Activated CD8-positive, alpha-beta memory T cell treated with anti-CD3 and anti-CD28 coated beads, Interleukin-2, amount 50 U/mL, for 24 hours (primary cell): ENCODE measurements at regions not wholly inside any gene's neighbourhood (a gene's known extent, or its start where the extent isn't known, plus 50 kb on each side); places are given as distances from the start of the nearest gene placed in this dataset.
"Not testable (repeated sequence)": the region's sequence is repeated elsewhere in the genome, so short reads cannot be mapped to it uniquely, and the experiment has no call there.

Source experiments
- DNase-seq: peaks from one replicate; pipeline ENCODE4 v3.0.0-alpha.2; 2020; ENCODE audit errors: extremely low read depth

DNA sequence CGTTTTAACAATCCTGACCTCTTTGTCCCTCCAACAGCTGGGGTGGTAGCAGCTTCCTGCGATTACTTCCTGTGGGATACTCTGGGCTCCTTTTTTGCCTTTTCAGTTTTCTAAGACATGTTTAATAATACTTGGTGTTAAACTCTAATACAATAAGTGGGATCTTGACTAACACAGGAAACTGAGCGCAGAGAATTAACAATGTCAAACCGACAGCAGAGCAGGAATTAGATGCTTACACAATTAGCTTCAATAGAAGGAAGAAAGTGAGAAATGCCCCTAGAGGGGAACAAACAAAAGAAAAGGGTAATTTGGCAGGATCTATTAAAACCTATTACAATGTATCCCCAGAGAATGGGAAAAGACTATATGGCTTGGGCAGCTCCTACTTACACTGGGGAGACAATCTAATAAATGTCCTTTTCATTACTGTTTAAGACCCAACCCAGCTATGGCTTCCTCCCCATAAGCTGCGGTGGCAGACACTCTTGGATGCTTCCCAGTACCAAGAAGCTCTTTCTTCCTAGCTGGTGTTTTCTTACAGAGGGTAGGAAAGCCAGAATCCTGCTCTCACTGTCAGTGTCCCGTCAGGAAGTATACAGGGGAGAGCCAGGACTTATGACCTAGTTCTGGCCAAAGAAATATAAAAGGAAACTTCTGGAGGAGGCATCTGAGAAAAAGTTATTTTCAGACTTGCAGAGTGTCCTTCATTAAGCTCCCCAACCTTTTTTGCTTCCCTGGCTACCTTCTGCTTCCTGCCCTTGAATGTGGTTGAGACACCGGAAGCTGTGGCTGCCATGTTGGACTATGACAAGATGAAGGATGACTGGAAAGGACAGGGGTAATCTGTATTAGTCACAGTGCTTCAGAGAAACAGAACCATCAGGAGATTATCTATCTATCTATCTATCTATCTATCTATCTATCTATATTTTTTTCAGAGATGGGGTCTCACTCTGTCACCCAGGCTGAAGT, 194.1 kb upstream of the KBTBD8 start:
- no peak for DNase-seq

DNA sequence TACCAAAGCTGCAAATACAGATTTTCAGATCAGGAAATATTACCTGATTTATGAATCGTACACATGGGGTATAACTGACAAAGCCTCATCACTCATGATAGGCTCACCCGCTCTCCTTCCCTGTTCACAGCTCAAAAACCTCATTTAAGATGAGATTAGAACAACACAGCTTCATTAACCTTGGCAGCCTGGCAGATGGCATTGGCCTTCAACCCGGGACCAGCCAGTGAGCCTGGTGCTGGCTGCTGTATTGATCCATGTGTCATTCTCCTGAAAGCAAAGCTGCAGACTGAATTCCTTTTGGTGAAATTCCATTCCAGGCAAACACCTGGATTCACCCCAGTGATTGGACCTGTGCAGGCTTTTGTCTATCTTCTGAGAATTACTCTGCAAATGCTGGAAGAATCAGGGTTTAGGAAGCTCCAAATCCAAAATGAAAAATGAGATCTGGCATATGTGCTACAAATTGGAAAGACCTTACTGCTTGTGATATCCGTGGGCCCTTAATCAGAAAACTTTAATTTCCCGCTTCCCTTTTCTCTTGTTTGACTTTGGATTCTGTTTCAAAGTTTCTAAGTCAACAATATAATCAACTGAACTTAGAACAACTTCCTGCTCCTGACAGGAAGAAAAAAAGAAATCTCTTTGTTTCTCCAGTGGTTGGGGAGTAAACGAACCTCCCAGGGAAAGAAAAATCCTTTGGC, 189.1 kb upstream of the KBTBD8 start:
- DNase-seq = no peak

DNA sequence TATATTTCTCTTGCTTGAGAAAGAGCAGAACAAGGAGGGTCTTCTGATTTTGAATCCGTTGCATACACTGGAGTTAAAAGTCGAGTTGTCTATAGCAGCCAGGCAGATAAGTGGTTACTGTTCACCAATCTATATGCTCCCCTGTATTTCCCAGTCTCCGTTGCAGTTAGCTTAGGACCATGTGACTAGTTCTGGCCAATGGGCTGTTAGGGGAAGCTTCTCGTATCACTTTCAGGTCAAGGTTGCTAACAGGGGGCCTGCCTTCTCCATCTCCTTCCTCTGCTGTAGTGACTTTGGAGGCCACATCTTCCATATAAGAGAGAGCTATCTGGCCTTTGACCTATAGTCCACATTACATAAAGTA, 188.5 kb upstream of the KBTBD8 start:
- no peak for DNase-seq

DNA sequence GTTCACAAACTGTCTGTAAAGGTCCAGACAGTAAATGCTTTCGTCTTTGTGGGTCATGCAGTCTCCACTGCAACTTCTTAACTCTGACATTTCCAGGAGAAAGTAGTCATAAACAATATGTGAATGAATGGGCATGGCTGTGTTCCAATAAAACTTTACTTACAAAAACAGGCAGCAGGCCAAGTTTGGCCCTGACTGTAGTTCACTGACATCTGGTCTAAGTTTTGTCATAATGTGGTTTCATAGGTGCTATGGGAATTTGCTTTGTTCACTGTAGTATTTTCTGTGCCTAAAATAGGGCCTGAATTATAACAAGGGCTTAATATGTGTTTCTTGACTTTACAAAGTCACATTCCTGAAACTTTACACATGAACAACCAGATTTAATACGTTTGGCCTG, 186.0 kb upstream of the KBTBD8 start:
- DNase-seq = no peak

DNA sequence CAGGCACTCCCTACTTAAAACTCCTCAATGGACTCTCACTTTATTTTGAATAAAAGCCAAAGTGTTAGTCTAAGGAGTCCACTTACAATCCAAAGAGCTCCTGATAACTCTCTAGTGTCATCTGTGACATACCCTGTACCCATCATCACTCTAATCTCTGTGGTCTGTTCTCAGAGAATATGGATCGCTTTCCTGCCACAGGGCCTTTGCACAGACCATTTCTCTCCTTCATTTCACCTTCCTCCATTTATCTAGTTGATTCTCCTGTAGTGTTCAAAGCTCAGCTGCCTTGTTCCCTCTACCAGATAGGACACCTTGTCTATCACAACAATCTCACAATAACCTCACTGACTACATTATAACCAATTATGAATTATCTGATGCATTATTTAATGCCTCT, 185.4 kb upstream of the KBTBD8 start:
- DNase-seq = no peak

GRCh38 chr3:66816090-66816761, 181.9 kb upstream of the KBTBD8 start:
- no peak for DNase-seq

DNA sequence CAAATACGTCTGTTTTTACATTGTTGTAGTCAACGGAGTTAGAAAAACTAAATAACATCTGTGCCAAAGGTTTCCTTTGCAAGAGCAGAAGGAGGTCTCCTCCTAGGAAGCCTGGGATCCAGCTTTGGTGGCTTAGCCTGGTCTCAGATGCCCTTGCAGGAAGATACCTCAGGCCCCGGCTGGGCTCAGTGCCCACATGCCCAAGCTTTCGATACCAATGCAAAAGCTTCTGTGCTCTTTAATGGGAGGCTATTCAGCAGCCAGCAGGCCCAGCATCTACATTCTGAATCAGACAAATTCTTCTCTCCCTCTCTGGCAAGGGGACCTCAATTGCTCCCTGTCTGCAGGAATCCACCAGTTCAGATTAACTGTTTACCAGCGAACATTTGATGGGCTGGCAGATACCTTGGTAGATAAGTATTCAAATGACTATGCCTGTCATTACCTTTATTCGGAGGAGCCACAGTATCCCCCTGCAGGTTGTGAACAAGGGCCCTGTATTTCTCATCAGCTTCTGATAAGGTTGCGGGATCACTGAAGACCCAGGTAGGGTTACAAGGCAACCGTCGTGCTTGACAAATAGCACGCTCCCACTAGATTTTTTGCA, 180.1 kb upstream of the KBTBD8 start:
- DNase-seq = no peak

GRCh38 chr3:66819993-66820501, 178.1 kb upstream of the KBTBD8 start:
- DNase-seq = no peak

GRCh38 chr3:66822186-66823008, 175.7 kb upstream of the KBTBD8 start:
- peak; percentile 19 for DNase-seq

DNA sequence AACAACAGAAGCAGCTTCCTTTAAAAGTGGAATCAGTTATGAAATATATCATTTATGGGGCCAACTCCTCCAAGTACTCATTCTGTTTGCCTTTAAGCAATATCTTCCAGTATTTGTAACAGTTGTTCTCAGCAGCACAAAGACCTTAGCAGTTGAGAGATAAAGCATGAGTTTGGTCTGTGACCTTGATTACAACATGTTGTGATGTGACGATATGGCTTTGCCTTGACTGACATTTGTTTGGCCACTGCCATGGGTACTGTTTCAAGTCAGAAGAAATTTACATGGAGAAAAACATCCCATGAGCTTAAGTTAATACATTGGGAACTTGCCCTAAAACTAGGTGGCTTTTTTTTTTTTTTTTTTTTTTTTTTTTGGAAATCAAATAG, 175.1 kb upstream of the KBTBD8 start:
- no peak for DNase-seq

- DNase-seq = no peak
These were observed 174.6 kb upstream of the KBTBD8 start for GRCh38 chr3:66823532-66823931.

GRCh38 chr3:66825375-66825774, 172.7 kb upstream of the KBTBD8 start:
- DNase-seq = no peak

GRCh38 chr3:66827726-66828125, 170.4 kb upstream of the KBTBD8 start:
- no peak for DNase-seq

GRCh38 chr3:66828303-66828702, 169.8 kb upstream of the KBTBD8 start:
- no peak for DNase-seq

- DNase-seq = no peak
These were observed 167.8 kb upstream of the KBTBD8 start for GRCh38 chr3:66830301-66830700.

- DNase-seq = no peak
These were observed 166.2 kb upstream of the KBTBD8 start for GRCh38 chr3:66831931-66832330.

GRCh38 chr3:66836363-66837152, 161.5 kb upstream of the KBTBD8 start:
- no peak for DNase-seq

DNA sequence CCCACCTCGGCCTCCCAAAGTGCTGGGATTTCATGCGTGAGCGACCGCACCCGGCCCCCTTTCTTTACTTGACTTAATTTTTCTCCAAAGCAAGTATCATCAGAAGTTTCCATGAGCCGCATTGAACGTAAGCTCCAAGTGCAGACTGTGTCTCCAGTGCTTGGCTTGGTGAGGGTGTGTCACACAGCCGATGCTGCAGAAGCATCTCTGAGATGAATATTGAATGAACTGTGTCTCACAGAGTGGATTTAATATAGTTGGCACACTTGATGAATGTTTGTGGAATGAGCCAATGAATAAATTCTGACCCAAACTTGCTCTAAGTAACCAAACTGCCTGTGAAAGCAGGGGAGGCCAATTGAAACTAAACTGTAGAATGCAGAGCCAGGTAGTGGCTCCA, 159.4 kb upstream of the KBTBD8 start:
- no peak for DNase-seq

GRCh38 chr3:66839508-66839907, 158.6 kb upstream of the KBTBD8 start:
- no peak for DNase-seq

GRCh38 chr3:66842761-66843464, 155.2 kb upstream of the KBTBD8 start:
- DNase-seq = not testable (repeated sequence)
